HG03039 (cell line): ENCODE measurements at regions not wholly inside any gene's neighbourhood (a gene's known extent, or its start where the extent isn't known, plus 50 kb on each side); places are given as distances from the start of the nearest gene placed in this dataset.

Experiments used
- ATAC-seq: cut with Tn5 transposase; IDR thresholded peaks from one replicate; pipeline ENCODE4 v1.9.1; 2021; ENCODE audit warnings: mild to moderate bottlenecking, moderate library complexity; ENCODE audit not compliant: unreplicated experiment

DNA sequence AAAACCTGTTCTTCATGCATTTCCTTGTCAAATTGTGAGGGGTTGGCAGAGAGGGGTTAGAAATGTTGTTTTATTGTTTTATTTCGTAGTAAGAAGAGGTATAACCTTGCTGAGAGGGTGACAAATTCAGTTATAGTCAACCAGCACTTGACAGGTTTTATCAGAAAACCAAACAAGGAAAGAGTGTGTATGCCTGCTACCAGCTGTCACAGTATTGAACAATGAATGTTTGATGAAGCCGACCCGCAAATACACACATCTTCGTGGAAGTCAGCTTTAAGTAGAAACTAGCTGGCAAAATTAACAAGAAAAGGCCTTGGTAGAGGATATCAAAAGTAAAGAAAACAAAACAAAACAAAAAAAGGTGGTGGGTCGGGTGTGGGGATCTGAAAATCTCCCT lies 214.6 kb upstream of the TLE4 start:
- ATAC-seq = no peak

GRCh38 chr9:79357616-79358015 lies 214.1 kb upstream of the TLE4 start:
- ATAC-seq = no peak

DNA sequence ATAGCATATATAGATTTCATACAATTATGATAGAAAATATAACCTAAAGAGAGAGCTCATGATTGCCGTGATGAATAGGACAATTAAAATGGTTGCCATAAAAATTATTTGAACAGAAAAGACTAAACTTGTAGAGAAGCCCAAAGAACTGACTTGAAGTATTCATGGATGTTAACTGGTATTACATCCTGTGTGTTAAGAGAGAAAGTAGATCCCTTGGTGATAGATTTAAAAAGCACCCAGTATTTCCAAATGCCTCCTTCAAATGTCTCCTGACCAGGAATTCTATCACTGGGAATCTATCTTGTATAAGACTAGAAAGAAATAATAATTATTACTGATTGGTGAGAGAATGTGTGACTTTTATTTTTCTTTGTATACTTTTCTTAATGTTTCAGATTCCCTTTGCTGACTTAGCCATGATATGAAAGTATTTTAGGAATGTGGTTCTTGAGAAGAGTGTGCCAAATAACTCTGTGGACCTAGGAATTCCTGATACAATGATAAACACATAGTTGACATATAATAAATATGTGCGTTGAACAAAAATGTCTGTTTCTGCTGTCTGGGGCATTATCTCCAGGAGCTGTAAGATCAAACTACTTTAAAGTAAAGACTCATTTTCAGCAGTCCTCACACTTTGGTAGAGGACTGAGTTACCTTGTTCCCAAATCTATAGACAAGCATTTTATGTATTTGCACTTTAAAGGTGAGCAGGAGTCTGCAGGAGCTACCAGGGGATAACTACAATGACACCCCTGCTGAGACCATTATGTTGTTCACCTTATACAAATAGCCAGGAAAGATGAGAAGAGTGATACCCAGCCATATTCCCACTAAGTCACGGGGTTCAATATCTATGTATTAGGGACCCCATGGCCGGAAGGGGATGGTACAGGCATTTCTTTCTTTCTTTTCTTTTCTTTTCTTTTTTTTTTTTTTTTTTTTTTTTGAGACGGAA lies 211.1 kb upstream of the TLE4 start:
- ATAC-seq = no peak

- ATAC-seq = no peak
Measured at GRCh38 chr9:79362100-79363081, 209.4 kb upstream of the TLE4 start.

GRCh38 chr9:79369676-79370075 lies 202.1 kb upstream of the TLE4 start:
- ATAC-seq = no peak

DNA sequence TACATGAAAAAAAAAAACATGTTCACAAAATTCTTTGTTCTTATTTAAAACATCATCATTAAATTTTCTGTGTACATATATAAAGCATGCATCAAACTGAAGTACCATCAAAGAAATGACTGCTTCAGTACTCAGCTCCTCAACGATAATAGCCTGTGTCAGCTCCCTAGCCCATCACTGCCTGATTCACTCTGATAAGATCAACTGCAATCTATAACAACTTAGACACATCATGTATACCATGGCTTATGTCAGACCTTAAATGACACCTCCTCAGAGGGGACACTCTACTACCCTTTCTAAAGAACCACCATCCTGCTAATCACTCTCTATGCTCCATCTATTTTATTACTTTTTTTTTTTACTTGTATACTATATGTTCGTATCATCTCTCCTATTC lies 200.5 kb upstream of the TLE4 start:
- no peak for ATAC-seq

- no peak for ATAC-seq
Measured at GRCh38 chr9:79371948-79372555, 199.7 kb upstream of the TLE4 start.

DNA sequence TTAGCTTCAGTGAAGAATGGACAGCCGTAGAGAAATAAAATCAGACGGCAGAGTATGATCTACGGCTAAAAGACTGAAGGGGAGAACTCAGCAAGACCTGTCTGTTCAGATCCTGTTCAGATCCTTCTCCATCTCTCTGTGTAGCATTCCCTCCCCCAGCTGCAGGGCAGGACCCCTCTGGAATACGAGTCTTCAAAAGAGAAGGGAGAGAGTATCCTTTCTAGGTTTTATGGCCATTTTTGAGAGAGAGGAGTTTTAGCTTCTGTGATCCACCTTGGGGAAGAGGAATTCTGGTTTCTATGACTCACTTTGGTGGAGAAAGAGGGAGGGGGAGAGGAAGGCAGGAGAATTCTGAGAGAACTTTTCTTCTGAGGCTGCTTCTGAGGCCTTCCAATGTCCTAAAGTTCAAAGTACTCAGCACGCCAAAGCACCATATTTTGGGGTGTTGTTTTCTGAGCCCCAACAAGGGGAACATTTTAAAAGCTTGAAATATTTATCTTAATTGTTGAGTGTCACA lies 194.4 kb upstream of the TLE4 start:
- ATAC-seq = no peak

- no peak for ATAC-seq
Measured at GRCh38 chr9:79378107-79378506, 193.7 kb upstream of the TLE4 start.

DNA sequence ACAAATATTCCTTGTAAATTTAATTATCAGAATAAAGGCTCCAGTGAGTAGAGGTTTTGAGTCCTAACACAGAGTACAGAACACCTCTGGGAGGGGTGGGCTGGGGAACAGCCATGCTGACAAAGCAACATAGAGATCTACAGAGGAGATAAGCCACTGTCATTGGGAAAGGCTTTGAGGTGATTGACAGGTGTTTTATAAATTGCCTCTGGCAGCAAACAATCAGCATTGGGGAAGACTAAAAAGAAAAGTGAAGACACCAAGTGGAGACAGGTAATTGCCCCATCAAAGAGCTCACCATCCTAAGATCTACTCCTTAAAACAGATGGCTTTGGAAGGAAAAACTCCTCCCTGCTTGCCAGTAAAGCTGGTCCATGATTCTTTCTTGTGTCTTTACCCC lies 189.7 kb upstream of the TLE4 start:
- no peak for ATAC-seq

- ATAC-seq = no peak
Measured at GRCh38 chr9:79382458-79382857, 189.3 kb upstream of the TLE4 start.

- no peak for ATAC-seq
Measured at GRCh38 chr9:79383096-79383495, 188.7 kb upstream of the TLE4 start.

DNA sequence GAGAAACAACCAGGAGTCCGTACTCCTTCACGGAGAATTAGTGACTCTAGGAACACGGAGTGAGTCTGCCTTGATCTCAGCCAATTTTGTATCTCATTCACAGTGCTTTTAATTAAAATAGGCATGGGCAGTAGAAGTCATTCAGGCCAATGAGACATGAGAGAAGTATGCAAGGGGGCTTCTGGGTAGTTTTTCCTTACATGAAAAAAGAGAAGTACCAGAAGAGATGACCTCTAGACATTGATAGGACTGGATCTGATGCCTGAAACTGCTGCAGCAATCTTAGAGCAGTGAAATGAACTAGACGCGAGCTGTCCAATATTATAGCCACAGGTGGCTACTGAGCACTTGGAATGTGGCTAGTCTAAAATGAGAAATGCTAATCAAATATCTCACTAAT lies 187.7 kb upstream of the TLE4 start:
- ATAC-seq = no peak

DNA sequence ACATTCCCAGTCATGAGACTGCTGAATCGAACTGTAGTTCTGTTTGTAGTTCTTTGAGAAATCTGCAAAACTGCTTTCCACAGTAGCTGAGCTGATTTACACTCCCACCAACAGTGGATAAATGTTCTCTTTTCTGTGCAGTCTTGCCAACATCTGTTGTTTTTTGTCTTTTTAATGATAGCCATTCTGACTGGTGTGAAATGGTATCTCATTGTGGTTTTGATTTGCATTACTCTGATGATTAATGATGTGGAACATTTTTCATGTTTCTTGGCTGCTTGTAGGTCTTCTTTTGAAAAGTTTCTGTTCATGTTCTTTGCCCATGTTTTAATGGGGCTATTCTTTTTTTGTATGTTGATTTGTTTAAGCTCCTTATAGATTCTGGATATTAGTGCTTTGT lies 187.3 kb upstream of the TLE4 start:
- no peak for ATAC-seq

- ATAC-seq = no peak
Measured at GRCh38 chr9:79387101-79387835, 184.5 kb upstream of the TLE4 start.

GRCh38 chr9:79390077-79390698 lies 181.6 kb upstream of the TLE4 start:
- no peak for ATAC-seq

- no peak for ATAC-seq
Measured at GRCh38 chr9:79390781-79391770, 180.7 kb upstream of the TLE4 start.

GRCh38 chr9:79395228-79395627 lies 176.5 kb upstream of the TLE4 start:
- no peak for ATAC-seq

GRCh38 chr9:79395755-79396154 lies 176.0 kb upstream of the TLE4 start:
- ATAC-seq = no peak
